ENCODE measurements at regions not wholly inside any gene's neighbourhood (a gene's known extent, or its start where the extent isn't known, plus 50 kb on each side); places are given as distances from the start of the nearest gene placed in this dataset.

GRCh38 chr9:90556897-90557675, 85.5 kb downstream of the DIRAS2 start:
- H3K27ac ChIP-seq, result no peak overlapping the region

GRCh38 chr9:90559075-90560073, 83.2 kb downstream of the DIRAS2 start:
- TF ChIP-seq CTCF (IDR thresholded peaks at IDR 0.05), result no peak
- no peak for DNase-seq (ENCODE audit: low spot score in 2 of 2)
- H3K36me3 ChIP-seq, result no peaks in the 10 kb centered on the region
- H3K9me3 ChIP-seq, result no peaks in the 10 kb centered on the region
- intact Hi-C loops (cut with DNase I), result no loop called here
- H3K27ac ChIP-seq, result no peak overlapping the region
- no peaks in the 10 kb centered on the region for H3K4me1 ChIP-seq
- H3K27me3 ChIP-seq, result no peaks in the 10 kb centered on the region
- H3K4me3 ChIP-seq, result no peak overlapping the region

More at GRCh38 chr9:90556897-90557675, 85.5 kb downstream of the DIRAS2 start:
- Histone ChIP-seq H3K27me3 (no peaks in the 10 kb centered on the region), H3K36me3 (no peaks in the 10 kb centered on the region), H3K4me1 (no peaks in the 10 kb centered on the region), H3K4me3 (no peak overlapping the region), H3K9me3 (no peaks in the 10 kb centered on the region)
- intact Hi-C loops (cut with DNase I), result no loop called here
- DNase-seq (ENCODE audit: low spot score in 2 of 2), result no peak
- no peak for TF ChIP-seq CTCF (IDR thresholded peaks at IDR 0.05)

All from ascending aorta (tissue), 2 donors.